ENCODE measurements at regions not wholly inside any gene's neighbourhood (a gene's known extent, or its start where the extent isn't known, plus 50 kb on each side); places are given as distances from the start of the nearest gene placed in this dataset.

DNA sequence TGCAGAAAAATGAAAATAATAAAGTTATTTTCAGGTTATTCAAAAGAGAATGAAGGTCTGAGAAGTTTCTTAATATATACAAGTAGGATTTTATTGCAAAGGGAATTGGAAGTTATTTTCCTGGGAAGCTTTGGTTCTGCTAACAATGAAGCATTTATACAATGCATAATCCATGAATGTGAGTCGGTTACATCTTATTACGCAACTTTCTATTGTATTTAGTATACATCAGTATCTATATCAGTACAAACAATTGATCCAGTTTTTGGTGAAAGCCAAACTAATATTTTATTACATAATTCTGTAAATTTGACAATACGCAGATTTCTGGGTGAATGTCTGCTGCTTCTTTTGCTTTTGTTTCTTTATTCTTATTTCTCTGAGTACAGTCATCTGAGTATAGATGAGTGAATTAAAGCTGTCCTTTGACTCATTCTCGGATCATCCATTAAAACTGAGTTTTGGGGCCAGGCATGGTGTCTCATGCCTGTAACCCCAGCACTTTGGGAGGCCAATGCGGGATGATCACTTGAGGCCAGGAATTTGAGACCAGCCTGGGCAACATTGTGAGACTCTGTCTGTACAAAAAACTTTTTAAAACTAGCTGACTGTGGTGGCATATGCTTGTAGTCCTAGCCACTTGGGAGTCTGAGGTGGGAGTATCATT, 108.5 kb downstream of the SOCS6 start:
- TF ChIP-seq HDGF (IDR thresholded peaks at IDR 0.05; ENCODE audit: borderline replicate concordance) (no peak), SP1 (IDR thresholded peaks at IDR 0.05) (no peak), BHLHE40 (IDR thresholded peaks at IDR 0.05; ENCODE audit: borderline replicate concordance) (no peak), CTBP1 (IDR thresholded peaks at IDR 0.05; ENCODE audit: borderline replicate concordance) (no peak), ZNF384 (IDR thresholded peaks at IDR 0.05) (no peak), LEF1 (IDR thresholded peaks at IDR 0.05; ENCODE audit: borderline replicate concordance) (no peak), FOXM1 (IDR thresholded peaks at IDR 0.05; ENCODE audit: borderline replicate concordance) (no peak), FOXK2 (IDR thresholded peaks at IDR 0.05) (no peak), NFRKB (IDR thresholded peaks at IDR 0.05) (no peak), FOXA1 (IDR thresholded peaks at IDR 0.05) (no peak)
- TF ChIP-seq, protein P1, sequence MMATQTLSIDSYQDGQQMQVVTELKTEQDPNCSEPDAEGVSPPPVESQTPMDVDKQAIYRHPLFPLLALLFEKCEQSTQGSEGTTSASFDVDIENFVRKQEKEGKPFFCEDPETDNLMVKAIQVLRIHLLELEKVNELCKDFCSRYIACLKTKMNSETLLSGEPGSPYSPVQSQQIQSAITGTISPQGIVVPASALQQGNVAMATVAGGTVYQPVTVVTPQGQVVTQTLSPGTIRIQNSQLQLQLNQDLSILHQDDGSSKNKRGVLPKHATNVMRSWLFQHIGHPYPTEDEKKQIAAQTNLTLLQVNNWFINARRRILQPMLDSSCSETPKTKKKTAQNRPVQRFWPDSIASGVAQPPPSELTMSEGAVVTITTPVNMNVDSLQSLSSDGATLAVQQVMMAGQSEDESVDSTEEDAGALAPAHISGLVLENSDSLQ (IDR thresholded peaks at IDR 0.05), result no peak
